SK-N-SH treated with all-trans-retinoic acid at 6 μM for 48 hours (cell line): ENCODE measurements at regions not wholly inside any gene's neighbourhood (a gene's known extent, or its start where the extent isn't known, plus 50 kb on each side); places are given as distances from the start of the nearest gene placed in this dataset.

Source experiments
- ESRRG ChIP-seq: fragments of 250-450 bp; sonication (Bioruptor Pico); IDR thresholded peaks from 2 replicates; pipeline ENCODE4 v1.6.1; 2021; ENCODE audit warnings: mild to moderate bottlenecking
- PPARA ChIP-seq: fragments of 250-450 bp; sonication (Bioruptor Pico); IDR thresholded peaks from 2 replicates; pipeline ENCODE4 v1.5.0; 2020; ENCODE audit warnings: mild to moderate bottlenecking, borderline replicate concordance
- TOX ChIP-seq: fragments of 250-450 bp; sonication (Bioruptor Pico); IDR thresholded peaks from 2 replicates; pipeline ENCODE4 v1.8.0; 2021; ENCODE audit warnings: mild to moderate bottlenecking, moderate library complexity, borderline replicate concordance
- ZFP3 ChIP-seq: fragments of 250-450 bp; sonication (Bioruptor Pico); IDR thresholded peaks from 2 replicates; pipeline ENCODE4 v1.5.0; 2020; ENCODE audit warnings: mild to moderate bottlenecking, moderate library complexity
- ZNF565 ChIP-seq: fragments of 450-650 bp; formaldehyde crosslinking; conservative IDR thresholded peaks from 2 replicates; pipeline ENCODE4 v1.5.0; 2020; ENCODE audit warnings: low read depth, mild to moderate bottlenecking, moderate library complexity
- TF ChIP-seq, protein P1 (sequence below): fragments of 250-450 bp; sonication (Bioruptor Pico); IDR thresholded peaks from 2 replicates; pipeline ENCODE4 v1.8.0; 2020; ENCODE audit warnings: mild to moderate bottlenecking, moderate library complexity, borderline replicate concordance
- TF ChIP-seq, protein P2 (sequence below): fragments of 250-450 bp; sonication (Bioruptor Pico); IDR thresholded peaks from 2 replicates; pipeline ENCODE4 v1.8.0; 2021; ENCODE audit warnings: low read depth, mild to moderate bottlenecking, moderate library complexity, borderline replicate concordance

DNA sequence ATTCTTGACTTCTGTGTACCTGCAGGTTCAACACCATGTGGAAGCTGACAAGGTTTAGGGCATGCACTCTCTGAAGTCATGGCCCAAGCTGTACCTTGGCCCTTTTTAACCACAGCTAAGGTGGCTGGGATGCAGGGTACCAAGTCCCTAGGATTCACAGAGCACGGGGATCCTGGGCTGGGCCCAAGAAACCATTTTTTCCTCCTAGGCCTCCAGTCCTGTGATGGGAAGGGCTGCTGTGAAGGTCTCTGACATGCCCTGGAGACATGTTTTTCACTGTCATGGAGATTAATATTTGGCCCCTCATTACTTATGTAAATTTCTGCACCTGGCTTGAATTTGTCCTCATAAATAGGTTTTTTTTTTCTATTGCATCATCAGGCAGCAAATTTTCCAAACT, 937.5 kb upstream of the ROBO1 start:
- TF ChIP-seq ZNF565 (CRISPR knock-in tag), result no peak
- TF ChIP-seq, protein P1, sequence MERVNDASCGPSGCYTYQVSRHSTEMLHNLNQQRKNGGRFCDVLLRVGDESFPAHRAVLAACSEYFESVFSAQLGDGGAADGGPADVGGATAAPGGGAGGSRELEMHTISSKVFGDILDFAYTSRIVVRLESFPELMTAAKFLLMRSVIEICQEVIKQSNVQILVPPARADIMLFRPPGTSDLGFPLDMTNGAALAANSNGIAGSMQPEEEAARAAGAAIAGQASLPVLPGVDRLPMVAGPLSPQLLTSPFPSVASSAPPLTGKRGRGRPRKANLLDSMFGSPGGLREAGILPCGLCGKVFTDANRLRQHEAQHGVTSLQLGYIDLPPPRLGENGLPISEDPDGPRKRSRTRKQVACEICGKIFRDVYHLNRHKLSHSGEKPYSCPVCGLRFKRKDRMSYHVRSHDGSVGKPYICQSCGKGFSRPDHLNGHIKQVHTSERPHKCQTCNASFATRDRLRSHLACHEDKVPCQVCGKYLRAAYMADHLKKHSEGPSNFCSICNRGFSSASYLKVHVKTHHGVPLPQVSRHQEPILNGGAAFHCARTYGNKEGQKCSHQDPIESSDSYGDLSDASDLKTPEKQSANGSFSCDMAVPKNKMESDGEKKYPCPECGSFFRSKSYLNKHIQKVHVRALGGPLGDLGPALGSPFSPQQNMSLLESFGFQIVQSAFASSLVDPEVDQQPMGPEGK, result no peak
- no peak for TF ChIP-seq ESRRG (CRISPR knock-in tag)
- no peak for TF ChIP-seq ZFP3
- TF ChIP-seq TOX (CRISPR knock-in tag), result no peak
- TF ChIP-seq PPARA (CRISPR knock-in tag), result no peak
- TF ChIP-seq, protein P2, sequence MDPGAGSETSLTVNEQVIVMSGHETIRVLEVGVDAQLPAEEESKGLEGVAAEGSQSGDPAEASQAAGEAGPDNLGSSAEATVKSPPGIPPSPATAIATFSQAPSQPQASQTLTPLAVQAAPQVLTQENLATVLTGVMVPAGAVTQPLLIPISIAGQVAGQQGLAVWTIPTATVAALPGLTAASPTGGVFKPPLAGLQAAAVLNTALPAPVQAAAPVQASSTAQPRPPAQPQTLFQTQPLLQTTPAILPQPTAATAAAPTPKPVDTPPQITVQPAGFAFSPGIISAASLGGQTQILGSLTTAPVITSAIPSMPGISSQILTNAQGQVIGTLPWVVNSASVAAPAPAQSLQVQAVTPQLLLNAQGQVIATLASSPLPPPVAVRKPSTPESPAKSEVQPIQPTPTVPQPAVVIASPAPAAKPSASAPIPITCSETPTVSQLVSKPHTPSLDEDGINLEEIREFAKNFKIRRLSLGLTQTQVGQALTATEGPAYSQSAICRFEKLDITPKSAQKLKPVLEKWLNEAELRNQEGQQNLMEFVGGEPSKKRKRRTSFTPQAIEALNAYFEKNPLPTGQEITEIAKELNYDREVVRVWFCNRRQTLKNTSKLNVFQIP (CRISPR knock-in tag), result no peak
